B cell (primary cell): ENCODE measurements at regions not wholly inside any gene's neighbourhood (a gene's known extent, or its start where the extent isn't known, plus 50 kb on each side); places are given as distances from the start of the nearest gene placed in this dataset.

ENCODE experiments used
- ATAC-seq: fragments of 200-7000 bp; cut with Tn5 transposase; one replicate; pipeline ENCODE4 v1.10.0; 2021; ENCODE audit warnings: low read depth, mild to moderate bottlenecking, moderate number of reproducible peaks, moderate library complexity
- CTCF ChIA-PET: fragments of 350-600 bp; sonication (Branson Sonifier 250); formaldehyde crosslinking; loops from one replicate; lab custom pipeline; 2021; ENCODE audit warnings: antibody characterized with exemption, inconsistent platforms; lab: Charles Lee
- POLR2A ChIA-PET: fragments of 350-600 bp; sonication (Branson Sonifier 250); formaldehyde crosslinking; loops from one replicate; lab custom pipeline; 2021; ENCODE audit warnings: antibody characterized with exemption; lab: Charles Lee
- DNase-seq: peaks from one replicate; pipeline ENCODE4 v3.0.0; 2013
- H2AFZ ChIP-seq: 2 replicates; pipeline ENCODE4 v1.6.1; 2012; ENCODE audit warnings: mild to moderate bottlenecking, low read depth, low read length; ENCODE audit not compliant: insufficient read depth, poor library complexity, severe bottlenecking
- H3K27ac ChIP-seq, 2 donors: 1 replicate in 1 of 2; 2 replicates in 1 of 2; pipeline ENCODE4 v1.5.1; 2012 to 2013; ENCODE audit warnings: low read length in 2 of 2, mild to moderate bottlenecking in 2 of 2, moderate library complexity in 1 of 2
- H3K27me3 ChIP-seq, 4 experiments: fragments of 200-600 bp in 1 of 4; sonication (generic) in 1 of 4; replicated peaks in 1 of 4; 1 replicate in 2 of 4; 2 replicates in 2 of 4; pipeline versions ENCODE4 v1.6.1 to v1.7.0; 2013 to 2016; ENCODE audit warnings: low read length in 3 of 4, mild to moderate bottlenecking in 2 of 4, mixed read lengths in 1 of 4, moderate library complexity in 1 of 4; ENCODE audit not compliant: insufficient read depth in 4 of 4, control insufficient read depth in 3 of 4; ENCODE audit errors: control extremely low read depth in 1 of 4
- H3K36me3 ChIP-seq, 2 experiments: replicated peaks in 1 of 2; 1 replicate in 1 of 2; 2 replicates in 1 of 2; pipeline versions ENCODE4 v1.6.1 to v1.7.1; 2013; ENCODE audit warnings: low read length in 1 of 2; ENCODE audit not compliant: insufficient read depth in 2 of 2, control insufficient read depth in 1 of 2; ENCODE audit errors: control extremely low read depth in 1 of 2, extremely low read depth in 1 of 2
- H3K4me1 ChIP-seq, 2 donors: fragments of 200-600 bp in 1 of 2; sonication (generic) in 1 of 2; 1 replicate in 1 of 2; 2 replicates in 1 of 2; pipeline versions ENCODE4 v1.5.1 to v1.6.1; 2013 to 2017; ENCODE audit warnings: low read length in 2 of 2; ENCODE audit not compliant: control insufficient read depth in 2 of 2, insufficient read depth in 2 of 2
- H3K4me2 ChIP-seq: replicated peaks from 2 replicates; pipeline ENCODE3; 2012; ENCODE audit warnings: mild to moderate bottlenecking, low read depth, low read length; ENCODE audit not compliant: poor library complexity, severe bottlenecking
- H3K4me3 ChIP-seq, 5 experiments: fragments of 200-600 bp in 1 of 5; sonication (generic) in 1 of 5; 1 replicate in 3 of 5; 2 replicates in 2 of 5; pipeline versions ENCODE4 v1.5.1 to v1.7.0; 2011 to 2016; ENCODE audit warnings: low read length in 4 of 5, mild to moderate bottlenecking in 4 of 5, low read depth in 2 of 5, control low read depth in 1 of 5, moderate library complexity in 1 of 5; ENCODE audit not compliant: insufficient read depth in 1 of 5; ENCODE audit errors: control extremely low read depth in 1 of 5, extremely low read depth in 1 of 5
- H3K79me2 ChIP-seq: fragments of 200-600 bp; sonication (generic); one replicate; pipeline ENCODE4 v1.6.0; 2016; ENCODE audit warnings: low read length; ENCODE audit not compliant: control insufficient read depth, insufficient read depth
- H3K9ac ChIP-seq: fragments of 200-600 bp; sonication (generic); 2 replicates; pipeline ENCODE4 v1.6.1; 2017; ENCODE audit warnings: mild to moderate bottlenecking, low read length, moderate library complexity
- H3K9me3 ChIP-seq, 3 donors: one replicate each; pipeline versions ENCODE4 v1.6.1 to v1.7.1; 2013; ENCODE audit warnings: low read length in 2 of 3; ENCODE audit not compliant: control insufficient read depth in 2 of 3, insufficient read depth in 1 of 3; ENCODE audit errors: control extremely low read depth in 1 of 3
- H4K20me1 ChIP-seq: 2 replicates; pipeline ENCODE4 v1.6.0; 2012; ENCODE audit warnings: mild to moderate bottlenecking, low read length; ENCODE audit not compliant: insufficient read depth, control insufficient read depth, poor library complexity, severe bottlenecking
- H3K27ac Mint-ChIP-seq: one replicate; pipeline ENCODE4 v1.8.0; 2021; ENCODE audit warnings: mixed read lengths
- H3K27me3 Mint-ChIP-seq: one replicate; pipeline ENCODE4 v1.8.0; 2021; ENCODE audit warnings: mixed read lengths
- H3K4me1 Mint-ChIP-seq: one replicate; pipeline ENCODE4 v1.8.0; 2021; ENCODE audit warnings: mixed read lengths
- H3K4me3 Mint-ChIP-seq: one replicate; pipeline ENCODE4 v1.8.0; 2021; ENCODE audit warnings: mixed read lengths
- H3K9me3 Mint-ChIP-seq: one replicate; pipeline ENCODE4 v1.8.0; 2022; ENCODE audit warnings: mixed read lengths; ENCODE audit not compliant: insufficient read depth
- EZH2 ChIP-seq: IDR thresholded peaks from 2 replicates; pipeline ENCODE4 v1.6.1; 2012; ENCODE audit warnings: borderline replicate concordance, low read depth, mild to moderate bottlenecking, moderate library complexity, low read length; ENCODE audit not compliant: insufficient read depth, poor library complexity, severe bottlenecking
- WGBS: methylation state at CpG from one replicate; pipeline ENCODE4 v1.1.5; 2013; ENCODE audit warnings: missing lambda C conversion rate; ENCODE audit not compliant: insufficient coverage; 5-methylcytosine and 5-hydroxymethylcytosine counted together
- intact Hi-C: fragments of 100-400 bp; cut with micrococcal nuclease; formaldehyde crosslinking; loops from one replicate; pipeline ENCODE4 v1.10.0; 2022
- TF ChIP-seq, protein P1 (sequence below): fragments of 200-600 bp; IDR thresholded peaks from one replicate; pipeline ENCODE4 v1.8.0; 2022; ENCODE audit warnings: antibody characterized with exemption, mild to moderate bottlenecking

DNA sequence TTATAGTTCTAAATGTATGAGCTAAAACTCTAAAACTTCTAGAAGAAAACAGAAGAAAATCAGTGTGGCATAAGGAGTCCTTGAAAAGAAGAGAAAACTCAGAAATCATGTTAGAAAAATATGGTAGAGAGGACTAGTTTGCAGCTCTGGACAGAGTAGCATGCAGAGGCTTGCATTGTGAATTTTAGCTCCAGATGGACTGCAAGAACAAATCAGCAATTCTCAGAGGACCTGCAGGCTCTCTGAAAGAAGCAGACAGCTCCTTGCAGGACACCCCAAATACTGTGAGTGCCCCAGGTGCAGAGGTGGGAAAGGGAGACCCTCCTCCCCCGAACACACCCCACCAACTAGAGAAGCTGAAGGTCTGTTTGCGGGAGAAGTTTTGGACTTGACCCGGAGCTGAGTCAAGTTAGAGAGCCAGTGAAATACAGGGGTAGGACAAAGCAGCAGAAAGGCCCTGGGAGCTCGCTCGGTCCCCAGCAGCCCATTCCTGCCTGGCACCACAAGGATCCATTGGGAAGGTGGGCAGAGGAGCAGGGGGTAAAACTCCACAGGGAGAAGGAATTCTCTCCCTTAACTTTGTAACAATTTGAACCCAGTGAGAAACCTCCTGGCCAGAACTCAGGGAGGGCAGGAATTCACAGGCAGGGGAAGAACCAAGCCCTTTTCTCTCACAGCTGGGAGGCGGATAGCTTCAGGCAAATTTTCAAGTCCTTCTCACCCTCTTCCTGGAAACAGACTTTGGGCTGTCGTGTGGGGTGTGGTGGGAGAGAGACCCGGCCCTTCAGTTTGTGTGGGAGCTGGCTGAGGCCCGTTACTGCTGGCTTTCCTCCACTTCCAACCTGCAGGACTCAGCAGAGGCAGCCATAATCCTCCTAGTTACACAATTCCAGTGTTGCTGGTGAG lies 216.2 kb upstream of the SLC35G4 start:
- no peaks in the 10 kb centered on the region for H4K20me1 ChIP-seq
- no peaks in the 10 kb centered on the region for H3K36me3 ChIP-seq
- ATAC-seq (no peak), DNase-seq (no peak)
- H3K27ac ChIP-seq, result no peak overlapping the region
- WGBS, result 94% methylated on average over 3 of the region's 9 CpGs
- H2AFZ ChIP-seq, result no peak overlapping the region
- Mint-ChIP-seq H3K4me3 (no peak overlapping the region), H3K9me3 (no peaks in the 10 kb centered on the region), H3K4me1 (no peaks in the 10 kb centered on the region), H3K27ac (no peak overlapping the region), H3K27me3 (no peaks in the 10 kb centered on the region)
- no peaks in the 10 kb centered on the region for H3K9me3 ChIP-seq
- no peaks in the 10 kb centered on the region for H3K4me1 ChIP-seq
- POLR2A ChIA-PET, result no interaction called here
- CTCF ChIA-PET, result no interaction called here
- H3K4me2 ChIP-seq, result no peak overlapping the region
- intact Hi-C loops, result no loop called here
- H3K27me3 ChIP-seq, result no peaks in the 10 kb centered on the region
- TF ChIP-seq EZH2, result no peak
- TF ChIP-seq, protein P1, sequence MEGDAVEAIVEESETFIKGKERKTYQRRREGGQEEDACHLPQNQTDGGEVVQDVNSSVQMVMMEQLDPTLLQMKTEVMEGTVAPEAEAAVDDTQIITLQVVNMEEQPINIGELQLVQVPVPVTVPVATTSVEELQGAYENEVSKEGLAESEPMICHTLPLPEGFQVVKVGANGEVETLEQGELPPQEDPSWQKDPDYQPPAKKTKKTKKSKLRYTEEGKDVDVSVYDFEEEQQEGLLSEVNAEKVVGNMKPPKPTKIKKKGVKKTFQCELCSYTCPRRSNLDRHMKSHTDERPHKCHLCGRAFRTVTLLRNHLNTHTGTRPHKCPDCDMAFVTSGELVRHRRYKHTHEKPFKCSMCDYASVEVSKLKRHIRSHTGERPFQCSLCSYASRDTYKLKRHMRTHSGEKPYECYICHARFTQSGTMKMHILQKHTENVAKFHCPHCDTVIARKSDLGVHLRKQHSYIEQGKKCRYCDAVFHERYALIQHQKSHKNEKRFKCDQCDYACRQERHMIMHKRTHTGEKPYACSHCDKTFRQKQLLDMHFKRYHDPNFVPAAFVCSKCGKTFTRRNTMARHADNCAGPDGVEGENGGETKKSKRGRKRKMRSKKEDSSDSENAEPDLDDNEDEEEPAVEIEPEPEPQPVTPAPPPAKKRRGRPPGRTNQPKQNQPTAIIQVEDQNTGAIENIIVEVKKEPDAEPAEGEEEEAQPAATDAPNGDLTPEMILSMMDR, result no peak
- no peaks in the 10 kb centered on the region for H3K79me2 ChIP-seq
- H3K4me3 ChIP-seq, result no peak overlapping the region
- H3K9ac ChIP-seq, result no peak overlapping the region

GRCh38 chr18:11392292-11392691 lies 217.1 kb upstream of the SLC35G4 start:
- Mint-ChIP-seq H3K27me3 (no peaks in the 10 kb centered on the region), H3K27ac (no peak overlapping the region), H3K4me3 (no peak overlapping the region), H3K4me1 (no peaks in the 10 kb centered on the region), H3K9me3 (no peaks in the 10 kb centered on the region)
- POLR2A ChIA-PET, result no interaction called here
- Histone ChIP-seq H4K20me1 (no peaks in the 10 kb centered on the region), H3K79me2 (no peaks in the 10 kb centered on the region), H3K27ac (no peak overlapping the region), H3K27me3 (no peaks in the 10 kb centered on the region), H3K4me2 (no peak overlapping the region), H3K36me3 (no peaks in the 10 kb centered on the region), H2AFZ (no peak overlapping the region), H3K4me1 (no peaks in the 10 kb centered on the region), H3K4me3 (no peak overlapping the region), H3K9me3 (no peaks in the 10 kb centered on the region), H3K9ac (no peak overlapping the region)
- ATAC-seq, result no peak
- intact Hi-C loops, result no loop called here
- no peak for DNase-seq
- WGBS, result 96% methylated on average over 4 of the region's 6 CpGs
- CTCF ChIA-PET, result no interaction called here
- no peak for TF ChIP-seq EZH2
